AG04449 (cell line): ENCODE measurements at regions not wholly inside any gene's neighbourhood (a gene's known extent, or its start where the extent isn't known, plus 50 kb on each side); places are given as distances from the start of the nearest gene placed in this dataset.

Experiments used
- CTCF ChIA-PET: fragments of 350-600 bp; formaldehyde crosslinking; extraction: SDS; loops from one replicate; lab custom pipeline; 2021; ENCODE audit warnings: antibody characterized with exemption; lab: Yijun Ruan, JAX
- POLR2A ChIA-PET: fragments of 400-600, 350-600 bp; formaldehyde crosslinking; extraction: SDS; loops from one replicate; lab custom pipeline; 2020; ENCODE audit warnings: antibody characterized with exemption, inconsistent platforms; lab: Yijun Ruan, JAX
- DNase-seq: peaks from one replicate; pipeline ENCODE4 v3.0.0-alpha.2; 2010; ENCODE audit warnings: low read depth, low spot score
- H3K4me3 ChIP-seq: 2 replicates; pipeline ENCODE4 v1.5.1; 2011; ENCODE audit warnings: low read depth, mild to moderate bottlenecking, control low read depth, low read length
- TF ChIP-seq, protein P1 (sequence below): IDR thresholded peaks from one replicate; pipeline ENCODE4 v1.5.1; 2011; ENCODE audit warnings: mild to moderate bottlenecking, moderate library complexity, low read length, control low read depth, inconsistent platforms; ENCODE audit not compliant: insufficient read depth; ENCODE audit errors: missing control alignments

DNA sequence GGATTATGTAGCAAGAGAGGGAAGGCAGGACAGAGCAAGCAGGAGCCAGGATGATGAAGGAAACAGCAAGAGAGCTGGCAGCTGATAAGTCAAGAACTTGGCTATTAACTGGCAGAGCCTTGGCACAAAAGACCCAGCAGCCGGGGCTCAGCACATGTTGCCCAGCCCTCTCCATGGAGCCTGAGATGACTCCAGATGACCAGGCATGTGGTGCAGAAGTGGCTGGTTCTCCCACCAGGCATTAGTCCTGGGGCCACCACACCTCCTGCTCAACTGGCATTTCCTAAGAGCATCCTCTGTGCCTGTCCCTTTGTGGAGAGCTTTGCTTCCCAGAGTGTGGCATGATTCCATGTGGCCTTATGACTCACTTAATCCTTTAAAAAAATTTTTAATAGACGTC is 522.6 kb downstream of the MN1 start:
- no peak overlapping the region for H3K4me3 ChIP-seq
- POLR2A ChIA-PET, result no interaction called here
- TF ChIP-seq, protein P1, sequence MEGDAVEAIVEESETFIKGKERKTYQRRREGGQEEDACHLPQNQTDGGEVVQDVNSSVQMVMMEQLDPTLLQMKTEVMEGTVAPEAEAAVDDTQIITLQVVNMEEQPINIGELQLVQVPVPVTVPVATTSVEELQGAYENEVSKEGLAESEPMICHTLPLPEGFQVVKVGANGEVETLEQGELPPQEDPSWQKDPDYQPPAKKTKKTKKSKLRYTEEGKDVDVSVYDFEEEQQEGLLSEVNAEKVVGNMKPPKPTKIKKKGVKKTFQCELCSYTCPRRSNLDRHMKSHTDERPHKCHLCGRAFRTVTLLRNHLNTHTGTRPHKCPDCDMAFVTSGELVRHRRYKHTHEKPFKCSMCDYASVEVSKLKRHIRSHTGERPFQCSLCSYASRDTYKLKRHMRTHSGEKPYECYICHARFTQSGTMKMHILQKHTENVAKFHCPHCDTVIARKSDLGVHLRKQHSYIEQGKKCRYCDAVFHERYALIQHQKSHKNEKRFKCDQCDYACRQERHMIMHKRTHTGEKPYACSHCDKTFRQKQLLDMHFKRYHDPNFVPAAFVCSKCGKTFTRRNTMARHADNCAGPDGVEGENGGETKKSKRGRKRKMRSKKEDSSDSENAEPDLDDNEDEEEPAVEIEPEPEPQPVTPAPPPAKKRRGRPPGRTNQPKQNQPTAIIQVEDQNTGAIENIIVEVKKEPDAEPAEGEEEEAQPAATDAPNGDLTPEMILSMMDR, result no peak
- DNase-seq, result no peak
- CTCF ChIA-PET, result no interaction called here

DNA sequence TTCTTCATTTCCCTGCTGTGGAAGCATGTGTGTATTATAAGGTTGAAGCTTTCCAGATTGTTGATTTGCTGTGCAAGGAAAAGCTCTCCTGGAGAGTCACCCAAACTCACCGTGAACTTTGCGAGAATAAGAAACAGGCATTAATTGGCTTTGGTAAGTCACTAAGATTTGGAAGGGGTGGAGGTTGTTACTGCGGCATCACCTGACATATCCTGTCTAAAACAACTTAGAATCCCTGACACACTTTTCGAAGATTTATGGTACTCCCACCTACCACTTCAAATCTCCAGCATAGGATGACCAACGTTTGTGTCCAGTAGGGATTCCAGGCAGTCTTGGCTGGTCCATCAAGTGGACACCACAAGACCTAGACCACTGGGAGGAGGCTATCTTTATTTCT is 518.3 kb downstream of the MN1 start:
- no peak overlapping the region for H3K4me3 ChIP-seq
- ChIA-PET CTCF (no interaction called here), POLR2A (no interaction called here)
- TF ChIP-seq, protein P1, result no peak
- no peak for DNase-seq

DNA sequence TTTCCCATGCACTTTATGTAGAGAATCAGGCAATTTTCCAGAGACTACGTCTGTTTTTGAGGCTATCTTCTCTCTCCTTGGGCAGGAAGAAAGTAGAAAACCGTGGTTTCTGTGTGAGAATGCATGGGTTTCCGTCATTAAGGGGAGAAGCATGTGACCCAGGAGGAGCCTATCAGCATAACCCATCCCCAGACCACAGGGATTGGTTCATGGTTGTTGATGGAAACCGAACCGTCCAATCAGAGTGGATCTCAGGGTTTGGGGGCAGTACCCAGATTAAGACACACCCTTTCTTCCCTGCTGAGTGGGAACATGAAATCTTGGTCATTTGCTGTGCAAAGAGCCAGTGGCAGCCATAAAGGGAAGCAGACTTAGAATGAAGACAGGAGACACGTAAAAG is 517.8 kb downstream of the MN1 start:
- CTCF ChIA-PET, result no interaction called here
- POLR2A ChIA-PET, result no interaction called here
- no peak overlapping the region for H3K4me3 ChIP-seq
- no peak for DNase-seq
- TF ChIP-seq, protein P1, result no peak

DNA sequence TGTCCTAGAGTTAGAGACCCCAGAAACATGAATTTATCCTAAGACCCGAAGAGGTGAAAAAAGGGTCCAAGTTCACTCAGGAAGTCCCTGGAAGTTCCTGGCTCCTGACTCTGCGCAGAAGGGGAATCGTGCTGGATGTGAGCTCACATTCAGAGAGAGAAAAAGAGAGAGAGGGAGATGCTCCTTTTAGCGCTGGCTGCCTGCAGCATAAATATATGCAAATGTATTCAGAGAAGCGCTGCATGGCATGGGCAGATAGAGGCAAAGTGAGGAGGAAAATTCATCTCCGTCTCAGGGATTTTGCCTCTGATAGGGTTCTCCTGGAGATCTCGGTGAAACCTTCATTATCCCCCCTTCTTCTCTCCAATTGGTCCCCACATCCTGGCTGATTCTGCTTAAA is 517.2 kb downstream of the MN1 start:
- no peak for DNase-seq
- ChIA-PET POLR2A (no interaction called here), CTCF (no interaction called here)
- no peak overlapping the region for H3K4me3 ChIP-seq
- TF ChIP-seq, protein P1, result no peak

DNA sequence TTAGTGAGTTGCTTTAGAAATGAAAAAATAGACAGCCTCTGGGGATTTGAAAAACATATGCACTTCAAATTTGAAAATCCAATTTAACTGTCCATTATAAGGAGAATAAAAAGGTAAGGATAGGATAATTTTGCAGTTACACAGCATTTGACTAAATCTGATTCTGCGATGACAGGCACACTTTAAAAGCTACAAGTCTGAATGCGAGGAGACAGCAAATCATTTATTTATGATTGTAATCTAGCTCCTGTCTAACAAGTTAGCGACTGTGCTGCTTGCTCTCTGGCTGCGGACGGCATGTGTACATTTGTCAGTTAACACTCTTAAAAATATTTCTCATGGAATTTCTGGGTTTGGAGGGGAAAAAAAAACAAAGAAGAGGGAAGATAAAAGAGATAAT is 514.8 kb downstream of the MN1 start:
- TF ChIP-seq, protein P1, result no peak
- DNase-seq, result no peak
- no peak overlapping the region for H3K4me3 ChIP-seq
- ChIA-PET CTCF (no interaction called here), POLR2A (no interaction called here)

DNA sequence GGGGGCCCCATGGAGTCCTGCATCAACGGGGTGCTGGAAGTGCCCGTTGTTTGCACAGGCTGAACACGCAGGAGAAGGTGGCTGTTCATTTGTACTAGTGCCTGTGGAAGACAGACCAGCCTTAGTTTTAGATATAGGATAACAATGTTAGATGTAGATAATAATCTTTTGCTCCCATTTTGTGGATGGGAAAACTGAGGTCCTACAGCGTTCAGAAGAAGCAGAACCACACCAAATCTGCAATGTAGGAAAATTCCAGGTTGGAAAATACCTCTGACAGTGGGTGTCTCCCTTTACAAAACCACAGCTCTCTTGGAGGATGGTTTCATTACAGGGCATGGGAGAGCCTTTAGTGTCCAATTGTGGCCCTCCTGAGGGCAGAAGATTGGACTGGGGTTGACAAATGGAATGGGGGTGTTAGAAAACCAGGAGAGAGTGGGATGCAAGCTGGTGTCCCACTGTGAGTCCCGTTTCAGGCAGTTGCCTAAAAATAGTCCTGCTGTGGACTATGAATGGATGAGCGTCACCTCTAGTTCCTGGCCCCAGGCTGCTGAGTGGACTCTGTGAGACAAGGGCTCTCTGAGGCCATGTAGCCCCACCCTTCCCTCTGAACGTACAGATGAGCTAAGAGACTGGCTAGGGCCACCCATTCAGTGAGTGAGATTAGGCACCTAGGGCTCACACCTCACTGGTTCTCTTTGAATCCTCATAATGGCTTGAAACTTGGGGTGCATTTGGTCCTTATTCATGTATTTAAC is 508.8 kb downstream of the MN1 start:
- POLR2A ChIA-PET, result no interaction called here
- no peak overlapping the region for H3K4me3 ChIP-seq
- TF ChIP-seq, protein P1, result no peak
- CTCF ChIA-PET, result interaction anchor here (0.8 kb wide), 1 partner anchor 11 kb away, joined by 3 read pairs; no protein-coding TSS in a partner anchor
- no peak for DNase-seq
